Gastroesophageal sphincter (tissue), 3 donors: ENCODE measurements at regions not wholly inside any gene's neighbourhood (a gene's known extent, or its start where the extent isn't known, plus 50 kb on each side); places are given as distances from the start of the nearest gene placed in this dataset.

Source experiments
- CTCF ChIP-seq, 4 experiments: fragments of 200-600 bp in 2 of 4; fragments of 450-650 bp in 2 of 4; sonication (generic) in 1 of 4; IDR thresholded peaks; one replicate each; pipeline ENCODE4 v1.5.1; 2017 to 2019; ENCODE audit warnings: antibody characterized with exemption in 4 of 4, mild to moderate bottlenecking in 2 of 4, moderate library complexity in 2 of 4
- EP300 ChIP-seq: sonication (generic); formaldehyde crosslinking; IDR thresholded peaks from one replicate; pipeline ENCODE4 v1.6.1; 2017; ENCODE audit warnings: antibody characterized with exemption, mild to moderate bottlenecking
- POLR2A ChIP-seq, 2 donors: fragments of 450-650 bp; IDR thresholded peaks; one replicate each; pipeline ENCODE4 v1.6.1; 2017; ENCODE audit warnings: antibody characterized with exemption in 2 of 2, mild to moderate bottlenecking in 2 of 2, moderate library complexity in 1 of 2
- POLR2AphosphoS5 ChIP-seq: sonication (generic); formaldehyde crosslinking; IDR thresholded peaks from one replicate; pipeline ENCODE4 v1.6.1; 2017; ENCODE audit warnings: antibody characterized with exemption

GRCh38 chr3:143209715-143210059 is 90.1 kb downstream of the CHST2 start:
- no peak for TF ChIP-seq CTCF (IDR thresholded peaks at IDR 0.05)
- TF ChIP-seq EP300: no peak
- TF ChIP-seq POLR2AphosphoS5: no peak
- TF ChIP-seq POLR2A (IDR thresholded peaks at IDR 0.05): no peak
